ENCODE measurements at regions not wholly inside any gene's neighbourhood (a gene's known extent, or its start where the extent isn't known, plus 50 kb on each side); places are given as distances from the start of the nearest gene placed in this dataset.

DNA sequence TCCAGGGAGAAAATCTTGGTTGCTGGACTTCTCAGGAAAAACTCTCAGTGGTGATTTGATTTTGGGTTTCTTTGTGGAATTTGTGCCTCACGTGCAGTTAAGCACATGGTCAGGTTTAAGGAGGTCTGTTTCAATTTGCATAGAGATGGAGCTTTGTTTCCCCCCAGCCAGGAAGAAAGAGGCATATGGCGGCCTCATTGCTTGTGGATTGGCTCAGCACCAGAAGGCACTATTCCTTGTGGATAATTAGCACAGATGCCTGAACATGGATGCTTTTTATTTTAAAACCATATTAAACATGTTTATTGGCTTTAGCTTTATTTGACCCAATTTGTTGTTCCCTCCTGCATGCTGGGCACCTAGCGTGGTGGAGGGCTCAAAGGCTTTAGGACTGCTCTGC, 125.1 kb upstream of the RGMA start:
- DNase-seq: no peak

DNA sequence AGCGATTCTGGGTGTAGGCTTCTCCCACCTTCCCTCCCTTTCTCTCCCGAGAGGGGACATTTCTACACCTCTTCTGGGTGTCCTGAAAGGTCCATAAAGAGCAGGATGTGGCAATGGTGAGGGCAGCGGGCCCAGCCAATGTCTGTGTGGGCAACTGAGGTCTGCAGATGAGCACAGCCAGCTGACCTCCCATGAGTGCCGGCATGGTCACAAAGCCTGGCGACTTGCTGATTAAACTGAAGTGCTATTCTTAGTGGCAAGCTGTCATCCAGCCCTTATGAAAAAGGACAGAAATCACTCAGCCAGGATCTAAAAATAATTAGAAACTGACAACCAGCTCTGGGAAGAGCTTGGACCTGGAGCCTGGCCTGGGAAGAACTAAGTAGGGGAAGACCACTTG, 124.3 kb upstream of the RGMA start:
- no peak for DNase-seq

DNA sequence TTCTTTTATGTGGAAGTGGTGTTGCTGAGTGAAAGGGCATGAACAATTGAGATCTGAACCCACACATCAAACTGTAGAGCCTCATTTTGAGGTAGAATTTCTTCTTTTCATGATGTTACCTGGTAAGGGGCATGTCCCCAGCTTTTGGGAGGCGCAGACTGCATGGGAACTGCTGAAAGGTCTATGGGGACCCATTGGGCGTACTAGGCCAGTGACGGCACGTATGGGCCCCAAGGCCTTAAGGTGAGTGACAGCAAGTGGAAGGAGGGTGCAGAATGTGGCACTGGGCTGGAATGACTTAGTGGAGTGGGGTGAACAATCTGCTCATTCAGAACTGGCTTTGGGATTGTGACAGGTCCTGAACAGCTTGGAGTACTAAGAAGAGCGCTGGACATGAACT, 123.6 kb upstream of the RGMA start:
- DNase-seq: no peak

DNA sequence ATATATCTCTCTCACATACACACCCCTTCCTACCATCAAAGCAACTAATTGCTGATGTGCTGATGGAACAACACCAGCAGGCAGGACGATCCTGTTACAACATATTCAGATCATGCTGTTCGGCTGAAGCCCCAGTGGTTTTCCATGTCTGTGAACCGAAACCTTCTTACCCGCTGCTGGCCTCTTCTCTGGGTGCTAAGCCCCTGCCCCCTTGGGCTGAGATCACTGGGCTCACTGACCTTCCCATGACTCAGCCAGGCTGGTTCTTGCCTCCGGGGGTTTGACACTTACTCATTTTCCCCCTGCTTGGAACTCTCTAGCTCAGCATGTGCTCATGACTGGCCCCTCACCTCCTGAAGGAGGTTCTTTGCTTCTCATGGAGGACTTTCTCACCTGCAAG, 122.0 kb upstream of the RGMA start:
- DNase-seq: peak; percentile 3

DNA sequence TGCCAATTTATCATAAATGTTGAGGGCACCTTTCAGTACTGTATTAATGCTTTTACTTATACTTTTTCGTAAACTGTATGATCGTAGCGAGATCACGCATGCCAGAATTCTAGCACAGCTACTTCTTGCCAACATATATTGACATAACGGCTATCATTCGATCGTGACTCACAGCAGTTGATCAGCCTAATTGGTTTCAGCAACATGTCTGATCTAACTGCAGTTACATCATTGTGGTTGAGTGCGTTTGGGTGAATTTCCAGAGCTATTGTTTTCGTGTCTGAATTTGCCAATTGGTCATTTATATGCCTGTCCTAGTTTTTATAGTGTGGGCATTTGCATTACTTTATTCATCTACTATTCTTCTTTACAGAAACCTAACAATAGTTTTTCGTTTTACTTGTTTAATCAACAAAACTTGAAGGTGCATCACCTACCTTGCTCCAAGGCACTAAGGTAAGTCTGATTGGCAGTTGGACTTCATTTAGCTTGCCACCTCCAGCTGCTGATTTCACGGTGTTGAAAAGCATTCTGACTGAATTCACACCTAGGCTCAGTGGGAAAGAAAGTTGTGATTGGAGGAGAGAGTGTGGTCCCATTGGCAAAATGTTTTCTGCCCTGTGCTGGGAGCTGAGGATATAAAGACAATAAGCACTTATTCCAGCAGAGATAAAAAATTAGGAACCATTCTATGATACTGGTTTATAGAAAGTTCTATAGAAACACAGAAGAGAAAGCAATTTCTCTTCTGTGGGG, 120.9 kb upstream of the RGMA start:
- DNase-seq: no peak

DNA sequence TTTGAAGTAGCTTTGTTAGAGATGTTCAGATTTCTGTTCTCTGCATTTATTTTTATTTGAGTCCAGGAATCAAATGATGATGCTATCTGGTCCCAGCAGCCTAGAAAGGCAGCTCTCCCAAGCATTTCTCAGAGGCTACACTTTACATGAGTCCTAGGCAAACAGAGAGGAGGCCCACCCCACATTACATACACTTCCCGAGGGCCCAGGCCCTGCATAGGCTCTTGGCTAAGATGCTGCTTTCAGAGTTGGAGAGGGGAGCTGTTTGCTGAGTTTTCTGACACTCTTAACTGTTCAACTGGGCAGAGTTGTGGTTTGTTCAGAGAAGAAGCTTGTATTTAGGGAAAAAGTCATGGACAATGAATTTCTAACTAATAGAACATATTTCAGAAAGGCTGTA, 117.9 kb upstream of the RGMA start:
- no peak for DNase-seq

DNA sequence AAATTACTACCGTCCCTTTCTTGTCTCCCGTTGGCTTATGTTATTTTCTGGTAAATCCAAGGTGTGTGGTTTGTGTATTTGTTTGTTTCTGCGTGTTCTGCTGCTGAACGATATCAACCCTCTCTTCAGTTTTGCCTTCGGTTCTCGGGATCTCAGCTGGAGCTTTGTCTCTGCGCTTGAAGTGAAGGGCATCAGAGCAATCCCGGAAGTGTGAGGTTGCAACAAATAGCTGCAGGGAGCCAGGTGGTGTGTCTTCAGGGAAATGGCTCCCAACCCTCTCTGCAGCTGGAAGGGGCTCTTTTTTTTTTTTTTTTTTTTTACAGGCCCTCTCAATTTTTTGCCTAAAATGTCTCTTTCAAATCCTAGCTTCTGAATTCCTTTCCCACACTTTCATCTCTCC, 116.4 kb upstream of the RGMA start:
- no peak for DNase-seq

DNA sequence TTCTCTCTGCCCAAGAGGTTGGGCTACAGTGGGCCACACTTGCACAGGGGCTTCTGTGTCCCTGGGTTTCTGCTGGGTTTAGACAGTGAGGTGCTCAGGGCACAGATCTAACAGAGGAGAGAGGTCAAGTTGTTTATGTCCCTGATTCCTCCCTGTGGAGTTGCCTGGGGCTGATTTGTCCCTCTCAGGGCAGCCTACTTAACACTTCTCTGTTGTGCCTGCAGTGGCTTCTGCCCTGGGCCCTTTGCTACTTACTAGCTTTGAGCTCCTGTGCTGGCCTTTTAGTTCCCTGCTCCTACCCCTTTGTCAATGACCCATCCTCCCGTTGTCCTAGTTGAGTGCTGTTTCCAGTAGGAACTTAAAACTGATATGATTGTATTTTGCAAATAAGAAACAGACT, 114.0 kb upstream of the RGMA start:
- no peak for DNase-seq

DNA sequence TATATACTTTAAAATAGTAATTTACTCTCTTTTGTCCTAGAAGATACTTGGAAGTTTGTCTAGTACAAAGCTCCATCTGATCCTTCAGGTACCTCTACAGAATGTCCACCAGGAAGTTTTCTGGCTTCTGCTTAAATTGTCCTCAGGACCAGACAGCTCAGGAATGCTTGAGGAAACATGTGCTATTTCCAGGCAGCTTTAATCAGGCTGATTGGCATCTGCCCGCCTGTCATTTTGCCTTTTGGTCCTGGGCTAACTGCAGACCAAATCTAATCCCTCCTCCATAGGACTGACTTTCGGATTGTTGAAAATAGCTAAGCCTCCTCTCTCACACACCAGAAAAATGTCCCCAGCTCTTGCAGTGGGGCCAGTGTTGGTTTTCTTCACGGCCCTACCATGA, 113.4 kb upstream of the RGMA start:
- no peak for DNase-seq

DNA sequence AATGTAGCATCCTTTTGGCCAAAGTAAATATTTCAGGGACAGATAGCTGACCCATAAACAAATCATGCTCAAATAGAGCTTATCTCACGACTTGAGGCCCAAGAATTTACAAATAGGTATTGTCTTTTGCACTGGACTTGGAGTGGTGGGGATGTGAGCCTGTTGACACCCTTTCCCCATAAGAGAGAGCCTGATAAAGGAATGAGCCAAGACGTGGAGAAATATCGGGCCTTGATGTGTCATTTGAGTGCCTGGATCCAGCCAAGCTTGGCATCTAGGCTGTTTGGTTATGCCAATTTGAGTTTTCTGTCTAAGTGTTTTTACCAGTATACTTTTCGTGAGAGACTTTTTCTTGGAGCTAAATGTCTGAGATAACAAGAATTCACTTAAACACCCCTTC, 112.9 kb upstream of the RGMA start:
- no peak for DNase-seq

DNA sequence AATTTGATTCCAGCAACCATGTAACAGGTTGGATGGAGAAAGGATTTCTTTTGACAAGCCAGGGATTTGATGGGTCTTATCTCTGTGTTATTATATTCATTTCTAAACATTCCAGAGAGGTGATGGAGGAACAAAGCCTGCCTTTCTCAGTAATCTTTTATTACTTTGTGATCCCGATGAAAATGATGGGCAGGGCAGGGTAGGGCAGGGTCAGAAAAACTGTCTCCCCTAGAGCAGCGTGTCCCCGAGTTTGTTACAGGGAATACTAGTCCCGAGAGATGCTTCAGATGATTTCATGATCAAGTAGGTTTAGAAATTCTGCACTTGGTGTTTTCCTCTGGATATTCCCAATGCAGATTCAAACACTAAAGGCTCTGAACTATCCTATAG, 111.8 kb upstream of the RGMA start:
- DNase-seq: no peak

DNA sequence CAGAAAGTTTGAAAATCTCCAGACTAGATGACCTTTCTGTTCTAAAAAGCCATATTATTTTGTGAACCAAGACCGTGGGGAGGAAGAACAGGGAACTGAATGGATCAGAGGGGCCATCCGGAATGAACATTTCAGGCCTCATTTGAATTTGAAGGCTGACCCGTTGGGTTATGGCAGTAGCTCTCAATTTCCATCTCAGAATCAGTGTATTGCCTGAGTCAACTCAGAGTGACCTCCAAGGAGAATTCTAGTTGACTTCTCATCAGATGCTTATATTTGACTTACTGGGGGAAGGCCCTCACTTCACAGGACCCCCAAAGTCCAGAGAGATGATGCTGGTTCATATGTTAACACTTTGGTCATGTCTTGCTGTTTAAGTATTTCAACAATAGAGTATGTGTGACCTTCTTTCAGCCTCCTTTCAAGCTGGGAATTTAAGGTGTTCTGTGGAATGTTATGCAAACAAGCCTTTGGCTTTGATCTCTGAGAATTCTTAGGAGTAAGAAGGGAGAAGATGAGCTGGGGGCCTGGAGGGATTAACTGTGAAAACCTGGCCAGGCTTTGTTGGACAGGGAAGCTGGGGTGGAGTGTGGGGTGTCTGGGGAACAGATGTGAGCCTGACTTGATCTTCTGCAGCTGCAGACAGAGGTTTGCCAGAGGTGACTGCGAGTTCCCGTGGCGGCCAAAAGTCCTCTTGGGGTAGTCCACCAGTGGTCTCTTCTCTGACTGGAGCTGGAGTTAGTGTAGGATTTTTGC, 111.2 kb upstream of the RGMA start:
- no peak for DNase-seq

DNA sequence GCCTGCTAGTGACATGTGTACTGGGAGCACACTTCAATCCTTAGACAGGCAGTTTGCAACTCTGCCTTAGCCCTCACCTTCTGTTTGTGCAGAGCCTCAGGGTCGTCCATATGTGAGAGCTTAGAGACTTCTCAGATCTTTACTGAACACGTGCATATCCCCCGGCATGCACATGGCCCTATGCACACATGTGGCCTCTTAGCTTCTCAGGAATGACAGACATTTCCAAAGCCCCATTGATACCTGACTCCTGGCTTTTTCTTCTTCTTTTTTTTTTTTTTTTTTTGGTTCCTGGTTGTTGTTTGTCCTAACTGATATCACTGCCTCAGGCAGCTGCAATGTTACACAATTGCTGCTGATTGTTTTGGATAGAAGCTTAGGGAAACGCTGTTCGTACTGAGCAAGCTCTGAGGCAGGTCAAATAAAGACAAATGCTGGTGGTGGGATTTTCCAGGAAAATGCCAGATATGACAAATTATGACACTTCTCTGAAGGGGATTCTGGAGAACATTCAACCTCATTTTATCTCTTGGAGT, 107.2 kb upstream of the RGMA start:
- no peak for DNase-seq

DNA sequence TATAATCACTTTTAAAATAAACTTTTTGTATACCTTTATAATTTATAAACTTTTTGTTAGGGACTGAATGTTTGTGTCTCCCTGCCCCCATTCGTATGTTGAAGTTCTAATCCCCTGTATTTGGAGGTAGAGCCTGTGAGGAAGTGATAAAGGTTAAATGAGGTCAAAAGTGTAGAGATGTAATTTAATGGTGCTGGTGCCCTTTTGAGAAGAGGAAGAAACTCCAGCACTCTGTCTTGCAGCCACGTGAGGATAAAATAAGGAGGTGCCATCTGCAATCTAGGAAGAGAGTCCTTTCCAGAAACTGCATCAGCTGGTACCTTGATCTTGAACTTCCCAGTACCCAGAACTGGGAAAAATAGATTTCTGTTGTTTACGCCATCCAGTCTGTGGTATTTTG, 106.1 kb upstream of the RGMA start:
- no peak for DNase-seq

DNA sequence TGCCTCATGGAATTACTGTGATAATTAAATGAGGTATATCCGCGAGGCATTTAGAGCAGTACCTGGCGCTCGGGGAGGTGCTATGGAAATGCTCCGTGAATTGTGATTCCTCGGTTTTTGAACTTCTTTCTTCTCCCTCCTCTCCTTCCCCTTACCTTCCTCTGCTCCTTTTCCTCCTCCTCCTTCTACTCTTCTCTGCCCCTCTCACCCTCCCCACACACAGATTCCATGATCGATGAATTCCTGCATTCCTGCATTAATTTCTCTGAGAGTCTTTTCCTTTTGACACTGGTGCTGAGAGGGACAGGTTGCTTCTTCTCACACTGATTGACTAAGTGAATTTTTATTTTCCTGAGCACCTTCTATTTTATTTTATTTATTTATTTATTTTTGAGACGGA, 101.2 kb upstream of the RGMA start:
- no peak for DNase-seq

DNA sequence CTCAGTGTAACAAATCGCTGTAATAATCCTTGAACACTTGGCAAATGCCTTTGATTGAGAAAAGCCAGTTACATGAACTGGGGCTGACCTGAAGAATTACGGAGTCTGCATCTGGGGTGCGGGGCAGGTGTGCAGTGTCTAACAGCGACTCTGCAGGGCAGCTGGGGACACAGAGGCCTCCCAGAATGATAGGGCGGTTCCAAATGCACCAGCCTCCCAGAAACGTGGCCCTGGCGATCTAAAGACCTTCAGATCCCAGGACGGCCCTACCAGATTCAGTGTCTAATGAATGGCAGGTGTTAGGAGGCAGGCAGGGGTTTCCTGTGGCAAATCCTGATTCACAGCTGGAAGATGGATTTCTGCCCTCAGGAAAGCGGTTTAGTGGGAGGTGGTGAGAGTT, 100.5 kb upstream of the RGMA start:
- DNase-seq: no peak

DNA sequence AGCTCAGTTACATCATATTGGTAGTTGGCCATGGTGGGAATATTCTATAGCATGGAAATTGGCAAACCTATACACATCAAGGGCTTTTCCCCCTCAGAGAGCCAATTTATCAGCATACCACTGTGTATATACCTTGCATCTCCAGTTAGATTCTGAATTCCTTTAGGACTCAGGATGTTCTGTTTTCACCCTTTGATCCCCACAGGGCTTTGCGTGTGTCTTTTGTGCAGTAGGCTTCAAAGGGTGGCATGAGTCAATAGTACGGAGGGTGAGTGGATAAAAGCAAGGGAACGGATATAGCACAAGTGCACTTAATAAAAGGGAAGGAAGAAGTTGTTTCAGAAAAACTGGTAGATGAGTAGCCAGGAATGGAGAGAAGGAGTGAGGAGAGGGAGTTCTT, 99.2 kb upstream of the RGMA start:
- DNase-seq: no peak

DNA sequence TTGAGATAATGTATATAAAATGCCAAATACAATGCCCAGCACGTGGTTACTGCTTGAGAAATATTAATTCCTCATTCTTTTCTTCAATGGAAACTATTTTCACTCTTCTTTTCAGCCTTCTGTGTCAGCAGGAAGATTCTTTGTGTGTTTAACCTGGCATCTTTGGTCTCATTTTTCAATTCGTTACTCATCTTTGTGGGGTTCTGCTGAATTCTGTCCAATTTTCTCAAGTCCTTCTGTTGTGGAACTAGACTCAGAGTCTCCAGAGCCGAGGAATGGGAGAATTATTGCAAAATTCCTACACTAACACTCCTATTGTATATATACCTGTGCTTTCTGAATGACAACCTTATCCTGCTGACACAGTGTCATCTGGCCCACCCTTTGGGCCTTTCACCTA, 96.8 kb upstream of the RGMA start:
- no peak for DNase-seq

DNA sequence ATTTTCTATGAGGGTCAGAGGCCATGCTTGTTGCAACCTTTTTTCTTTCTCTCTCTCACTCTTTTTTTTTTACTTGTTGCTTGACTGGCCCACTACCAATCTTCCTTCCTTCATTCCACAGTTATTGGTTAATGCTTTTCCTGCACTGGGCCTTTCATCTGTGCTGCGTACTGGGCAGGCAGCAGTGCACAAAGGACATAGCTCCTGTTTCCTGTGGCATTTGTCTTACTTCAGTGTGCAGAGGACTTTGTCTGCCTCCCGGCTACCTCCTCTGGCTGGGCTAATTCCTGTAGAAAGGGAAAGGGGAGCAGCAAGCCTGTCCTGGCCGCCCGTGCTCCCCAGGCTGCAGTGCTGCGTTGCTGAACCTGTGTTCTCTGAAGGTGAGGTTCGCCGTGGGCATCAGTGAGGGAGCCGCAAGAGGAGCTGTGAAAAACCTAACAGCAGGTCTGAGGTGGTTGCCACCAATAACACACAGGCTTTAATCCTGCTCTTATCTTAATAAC, 93.7 kb upstream of the RGMA start:
- no peak for DNase-seq

DNA sequence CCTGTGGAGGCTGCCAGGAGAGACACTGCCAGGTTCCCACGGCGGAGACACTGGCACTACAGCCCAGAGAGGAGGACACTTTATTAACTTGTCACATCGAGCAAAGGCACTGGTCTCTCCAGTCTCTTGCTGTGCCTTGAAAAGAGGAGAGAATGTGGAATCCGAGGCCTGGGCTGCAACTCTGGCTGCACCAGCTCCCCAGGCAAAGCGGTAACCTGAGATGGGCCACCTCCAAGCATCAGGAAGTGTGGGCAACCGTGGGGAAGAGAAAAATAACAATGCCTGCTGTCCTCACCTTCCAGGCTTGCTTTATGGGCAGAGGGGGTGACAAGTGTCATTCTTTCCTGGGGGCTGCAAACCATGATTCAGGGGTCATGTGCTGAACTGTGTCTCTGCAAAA, 91.6 kb upstream of the RGMA start:
- DNase-seq: no peak

DNA sequence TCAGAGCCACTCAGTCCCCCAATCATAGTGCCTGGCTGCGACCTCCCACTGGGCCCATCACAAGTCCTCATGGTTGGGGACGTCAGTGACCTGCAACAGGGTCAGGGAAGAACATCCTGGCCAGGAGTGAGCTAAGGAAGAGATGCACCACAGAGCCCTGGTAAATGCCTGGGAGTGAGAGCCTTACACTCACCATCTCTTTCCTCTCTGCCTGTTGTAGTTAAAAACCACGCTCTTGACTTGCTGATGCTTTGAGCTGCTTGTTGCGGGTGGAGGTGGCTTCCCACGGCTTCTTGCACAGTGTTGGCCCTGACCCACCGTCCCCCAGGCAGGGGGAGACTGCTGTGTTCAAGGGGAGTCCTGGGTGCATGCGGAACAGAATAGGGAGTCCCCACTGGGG, 91.1 kb upstream of the RGMA start:
- no peak for DNase-seq

DNA sequence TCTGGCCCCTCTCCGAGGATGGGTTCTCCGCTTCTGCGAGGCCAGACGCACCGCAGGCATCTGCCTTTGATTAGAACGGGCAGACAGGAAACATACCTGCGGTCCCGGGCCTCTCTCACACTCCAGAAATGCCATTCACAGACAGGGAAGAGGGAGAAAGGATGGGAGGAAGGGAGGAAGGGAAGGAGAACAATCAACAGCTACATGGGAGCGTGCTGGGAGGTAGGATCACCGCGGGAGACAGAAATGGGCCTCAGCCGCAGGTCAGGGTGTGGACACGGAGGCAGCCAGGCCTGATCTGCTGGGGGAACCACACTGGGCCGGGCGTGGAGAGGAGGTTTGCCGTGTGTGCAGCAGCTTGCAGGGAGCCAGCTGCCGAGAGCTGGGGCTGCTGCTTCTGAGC, 90.7 kb upstream of the RGMA start:
- DNase-seq: no peak

DNA sequence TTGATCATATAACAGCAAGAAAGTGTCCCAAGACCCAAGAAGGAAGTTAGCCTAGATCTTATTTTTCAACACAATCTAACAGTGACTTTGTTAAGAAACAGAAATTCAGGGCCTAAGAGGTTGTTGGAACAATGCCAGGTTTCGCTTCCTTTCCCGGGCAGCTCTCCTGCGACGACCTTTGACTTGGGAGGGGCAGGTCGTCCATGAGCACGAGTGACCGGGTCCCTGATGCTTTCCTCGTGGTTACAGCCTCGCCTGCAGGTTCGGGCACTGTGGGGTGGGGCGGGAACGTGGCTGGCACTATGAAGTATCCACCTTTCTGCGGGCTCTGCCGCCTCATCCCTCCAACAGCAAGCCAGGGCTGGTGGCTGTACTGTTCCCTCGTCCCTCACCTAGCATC, 90.1 kb upstream of the RGMA start:
- no peak for DNase-seq

DNA sequence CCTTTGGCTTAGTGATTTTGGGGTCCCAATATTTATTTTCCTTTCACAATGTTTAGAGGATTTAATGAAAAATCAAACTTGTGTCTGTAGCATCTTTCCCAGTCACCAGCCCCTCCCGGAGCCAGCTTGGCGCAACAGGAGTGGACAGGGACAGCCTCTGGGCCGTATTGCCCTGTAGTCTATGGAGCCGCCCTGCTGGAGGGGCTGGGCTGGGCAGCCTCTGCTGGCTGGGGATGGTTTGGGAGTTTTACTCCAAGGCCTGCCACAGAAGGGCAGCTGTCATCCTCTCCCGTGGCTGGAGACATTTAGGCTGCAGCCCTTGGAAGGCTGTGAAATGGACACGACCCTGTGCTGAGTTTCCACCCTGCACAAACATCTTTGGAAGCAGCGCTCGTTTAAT, 89.4 kb upstream of the RGMA start:
- DNase-seq: no peak

DNA sequence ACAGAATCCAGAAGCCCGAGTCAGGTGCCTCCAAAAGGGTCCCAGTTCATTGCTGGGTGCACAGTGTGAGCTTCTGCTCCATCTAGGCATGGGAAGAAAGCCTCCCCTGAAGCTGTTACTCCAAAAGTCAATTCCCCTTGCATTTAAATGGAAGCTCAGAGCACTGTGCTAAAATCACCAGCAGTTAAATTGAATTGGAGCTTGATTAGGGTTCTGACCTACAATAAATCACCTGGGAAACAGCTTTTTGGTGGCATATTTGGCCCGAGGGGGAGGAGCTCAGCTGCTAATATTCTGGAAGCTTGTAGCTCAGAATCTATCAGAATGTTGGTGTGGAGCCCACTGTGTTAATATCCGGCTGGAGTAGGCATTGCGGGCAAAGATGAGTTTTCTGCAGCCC, 87.1 kb upstream of the RGMA start:
- no peak for DNase-seq

Data from stimulated activated CD4-positive, alpha-beta T cell treated with anti-CD3 and anti-CD28 coated beads, Interleukin-15, amount 100 ng/mL, for 24 hours (primary cell).